NCI-H1092 treated with DMSO at 0.1 percent for 48 hours (cell line): ENCODE measurements at regions not wholly inside any gene's neighbourhood (a gene's known extent, or its start where the extent isn't known, plus 50 kb on each side); places are given as distances from the start of the nearest gene placed in this dataset.
"Not testable (repeated sequence)": the region's sequence is repeated elsewhere in the genome, so short reads cannot be mapped to it uniquely, and the experiment has no call there.

ENCODE experiments used
- DNase-seq: peaks from one replicate; lab custom pipeline; 2025; lab: John Stamatoyannopoulos, UW

DNA sequence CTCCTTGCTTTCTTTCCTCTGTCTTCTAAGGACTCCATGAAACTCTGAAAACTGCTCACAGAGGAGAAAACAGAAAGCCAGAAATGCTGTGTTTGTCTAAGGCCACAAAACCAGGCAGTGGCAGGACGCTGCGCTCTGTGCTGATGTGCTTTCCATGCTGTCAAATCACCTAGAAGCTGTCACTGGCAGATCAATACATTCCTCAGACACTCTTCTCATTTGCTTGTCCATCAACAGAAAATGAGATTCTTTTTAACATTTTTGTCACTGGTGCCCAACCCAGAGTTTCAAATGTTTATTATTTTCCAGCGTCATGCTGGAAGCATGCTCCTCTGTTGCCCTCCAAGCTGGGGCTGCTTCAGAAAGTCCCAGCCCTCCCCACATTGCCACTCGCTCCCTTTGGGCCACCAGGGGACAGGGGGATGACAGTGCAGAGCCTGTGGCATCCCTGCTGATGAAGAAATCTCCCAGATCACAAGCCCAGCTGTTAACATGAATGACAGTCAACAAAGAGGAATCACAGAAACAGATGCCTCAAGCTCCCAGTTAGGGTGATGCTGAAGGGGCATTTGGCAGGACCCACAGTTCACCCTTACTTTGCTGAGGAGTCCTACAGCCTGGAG lies 117.5 kb upstream of the MEIS1 start:
- no peak for DNase-seq

DNA sequence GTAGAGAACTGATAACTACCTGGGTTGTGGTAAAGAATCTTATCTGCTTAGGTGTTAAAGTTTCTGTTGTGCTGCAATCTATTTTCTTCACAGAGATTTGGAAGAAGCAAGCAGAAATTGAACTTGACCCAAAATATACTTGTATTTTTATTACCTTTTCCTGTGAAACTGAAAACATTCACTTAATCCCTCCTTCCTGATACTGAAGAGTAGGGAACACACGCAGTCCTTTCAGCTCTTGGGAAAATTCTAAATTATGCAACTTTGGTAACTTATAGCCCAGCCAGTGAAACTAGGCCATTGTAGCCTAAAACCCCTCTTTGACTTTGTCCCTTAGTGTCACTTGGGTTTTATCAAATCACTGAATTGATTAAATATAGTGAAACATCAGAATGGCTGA lies 128.4 kb upstream of the MEIS1 start:
- no peak for DNase-seq

DNA sequence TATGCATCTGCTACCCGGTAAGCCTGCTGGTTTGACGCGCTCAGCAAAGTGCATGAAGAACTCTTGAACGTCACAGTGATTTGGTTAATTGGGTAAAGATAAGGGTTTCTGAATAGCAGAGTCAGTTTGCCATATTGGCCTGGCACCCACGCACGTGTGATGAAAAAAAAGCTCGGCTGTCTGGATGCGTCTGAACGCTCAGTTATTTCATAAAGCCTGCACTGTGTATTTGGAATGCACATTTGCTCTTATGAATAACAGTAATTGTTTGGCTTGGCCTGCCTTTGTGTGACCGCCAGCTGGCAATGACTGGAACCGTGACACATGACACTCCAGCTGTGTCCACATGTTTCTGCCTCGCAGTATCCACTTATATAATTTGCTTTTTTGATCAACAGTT lies 129.2 kb upstream of the MEIS1 start:
- DNase-seq = peak; percentile 64

DNA sequence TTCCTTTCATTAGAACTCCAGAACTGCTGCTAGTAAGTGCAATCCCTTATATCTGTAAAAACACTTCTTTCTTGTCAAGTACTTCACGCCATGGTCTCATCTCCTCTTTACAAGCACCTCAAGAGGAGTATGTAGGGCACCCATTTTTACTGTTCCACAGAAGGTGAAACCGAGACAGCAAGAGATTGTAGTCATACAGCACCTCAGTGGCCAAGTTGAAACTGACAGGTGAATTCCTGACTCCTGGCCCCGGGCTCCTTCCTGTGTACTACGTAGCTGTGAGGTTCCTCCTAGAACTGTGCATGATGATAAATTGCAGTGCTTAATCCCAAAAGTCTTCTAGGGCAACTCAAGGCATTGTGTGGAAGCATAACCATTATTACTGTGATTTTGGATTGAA lies 131.5 kb upstream of the MEIS1 start:
- no peak for DNase-seq

DNA sequence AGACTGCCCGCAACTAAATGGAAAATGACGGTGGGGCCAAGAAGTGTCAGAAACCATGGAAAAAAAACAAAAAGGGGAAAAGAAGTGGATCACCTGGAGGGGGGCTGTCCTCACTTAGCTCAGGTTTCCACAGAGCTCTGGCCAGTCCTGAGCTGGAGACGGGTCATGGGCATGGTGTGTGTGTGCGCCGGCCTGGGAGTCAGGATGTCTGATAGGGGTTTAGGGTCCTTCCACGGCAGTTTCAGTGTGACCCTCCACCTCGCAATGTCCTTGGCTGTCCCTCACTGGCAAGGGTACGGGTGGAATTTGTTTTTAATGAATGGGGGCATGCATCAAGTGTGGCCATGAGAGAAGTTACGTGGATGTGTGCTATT lies 133.2 kb upstream of the MEIS1 start:
- no peak for DNase-seq

DNA sequence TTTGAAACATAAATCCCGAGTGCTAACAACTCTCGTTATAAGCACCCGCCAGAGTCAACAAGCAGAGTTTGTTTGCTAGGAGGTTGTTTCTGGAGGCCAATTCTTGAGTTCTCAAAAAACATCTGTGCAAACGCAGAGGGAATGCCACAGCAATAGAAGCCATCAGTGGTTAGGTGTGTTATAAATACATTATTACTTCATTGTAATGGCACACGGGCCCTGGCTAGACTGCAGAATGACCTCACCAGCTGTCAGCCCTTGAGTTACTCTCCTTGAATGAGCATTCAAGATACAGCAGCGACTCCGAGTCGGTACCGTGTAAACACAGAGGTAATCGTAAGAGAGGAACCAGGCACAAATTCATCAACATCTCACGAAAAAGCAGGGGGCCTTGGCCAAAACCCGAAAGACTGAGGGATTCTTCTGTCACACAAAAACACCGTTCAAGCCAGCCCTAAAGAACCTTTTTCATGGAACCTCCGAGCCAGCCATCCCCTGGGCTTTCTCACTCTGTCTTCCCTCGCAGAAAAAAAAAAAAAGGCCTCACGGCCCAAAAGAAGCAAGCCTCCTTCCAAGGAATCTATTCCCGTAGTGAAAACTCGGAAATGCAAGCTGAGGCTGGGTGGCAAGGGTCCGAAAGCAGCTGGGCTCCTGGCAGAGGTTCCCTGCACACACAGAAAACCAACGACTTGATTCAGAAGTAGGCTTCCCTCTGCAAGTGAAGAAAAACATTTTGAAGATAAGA lies 133.7 kb upstream of the MEIS1 start:
- no peak for DNase-seq

DNA sequence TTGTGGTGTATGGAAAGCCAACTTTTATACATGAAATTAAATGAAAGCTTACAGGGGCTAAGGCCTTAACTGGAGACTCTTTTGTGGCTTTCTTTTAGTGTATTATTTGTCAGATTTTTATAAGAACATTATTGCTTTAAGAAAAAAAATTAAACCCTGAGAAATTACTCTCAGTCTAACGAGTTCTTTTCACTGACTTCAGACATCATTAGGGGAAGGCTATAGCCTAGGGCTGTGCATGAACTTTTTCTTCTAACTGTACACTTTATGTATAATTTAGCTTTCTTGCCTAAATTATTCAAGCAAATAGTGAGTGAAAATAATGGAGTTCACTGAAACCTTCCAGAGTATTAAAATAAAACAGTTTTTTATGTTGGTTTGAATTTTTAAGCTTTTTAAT lies 151.1 kb upstream of the MEIS1 start:
- DNase-seq = no peak

DNA sequence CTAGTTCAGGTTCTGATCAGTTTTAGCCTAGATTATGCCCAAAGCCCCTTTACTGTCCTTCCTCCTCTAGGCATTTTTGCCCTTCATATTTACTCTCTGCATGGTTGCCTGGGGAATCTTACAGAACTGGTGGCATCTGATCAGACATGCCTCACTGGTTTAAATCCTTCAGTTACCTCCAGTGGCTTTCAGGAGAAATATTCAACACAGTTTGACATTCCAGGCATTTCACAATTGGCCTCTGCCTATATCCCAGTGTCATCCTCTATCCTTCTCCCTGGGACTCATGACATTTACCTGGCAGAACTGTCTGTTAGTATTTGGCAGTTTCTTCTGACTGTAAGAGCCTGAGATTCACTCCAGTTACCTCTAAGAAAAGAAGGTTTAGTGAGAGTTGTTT lies 152.9 kb upstream of the MEIS1 start:
- no peak for DNase-seq

DNA sequence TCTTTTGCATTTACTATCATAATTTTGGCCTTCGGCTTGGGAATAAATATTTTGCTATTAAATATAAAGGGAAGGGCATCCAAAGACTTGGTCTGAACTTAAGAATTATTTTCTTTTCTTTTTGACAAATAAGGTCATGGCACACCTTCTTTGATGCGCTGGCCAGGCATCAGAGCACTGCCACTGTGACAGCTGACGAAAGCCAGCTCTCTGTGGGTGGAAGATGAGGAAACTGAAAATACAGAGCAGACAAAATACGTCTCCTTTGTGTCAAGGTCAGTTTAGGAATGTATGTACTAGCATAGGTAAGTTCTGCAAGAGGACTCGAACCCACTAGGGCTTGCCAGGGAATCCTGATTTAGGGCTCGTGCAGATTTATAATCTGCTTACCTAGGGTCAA lies 155.9 kb upstream of the MEIS1 start:
- no peak for DNase-seq

DNA sequence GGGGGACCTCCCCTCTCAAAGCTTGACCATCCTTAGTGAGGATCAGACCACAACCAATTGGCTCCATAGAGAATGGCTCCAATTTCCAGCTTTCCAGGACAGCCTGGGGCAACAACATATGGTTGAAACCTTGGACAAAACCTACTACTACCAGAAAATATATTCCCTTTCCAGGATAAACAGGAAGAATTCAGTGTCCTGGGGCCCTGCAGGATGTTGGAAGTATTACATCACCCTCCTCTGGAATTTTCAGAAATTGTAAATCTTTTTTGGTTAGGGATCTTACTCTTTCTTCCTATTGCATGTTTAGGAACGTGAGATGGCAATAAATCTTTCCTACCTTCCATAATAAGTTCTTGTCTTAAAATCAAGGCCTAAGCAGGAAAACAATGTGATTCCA lies 158.9 kb upstream of the MEIS1 start:
- no peak for DNase-seq

DNA sequence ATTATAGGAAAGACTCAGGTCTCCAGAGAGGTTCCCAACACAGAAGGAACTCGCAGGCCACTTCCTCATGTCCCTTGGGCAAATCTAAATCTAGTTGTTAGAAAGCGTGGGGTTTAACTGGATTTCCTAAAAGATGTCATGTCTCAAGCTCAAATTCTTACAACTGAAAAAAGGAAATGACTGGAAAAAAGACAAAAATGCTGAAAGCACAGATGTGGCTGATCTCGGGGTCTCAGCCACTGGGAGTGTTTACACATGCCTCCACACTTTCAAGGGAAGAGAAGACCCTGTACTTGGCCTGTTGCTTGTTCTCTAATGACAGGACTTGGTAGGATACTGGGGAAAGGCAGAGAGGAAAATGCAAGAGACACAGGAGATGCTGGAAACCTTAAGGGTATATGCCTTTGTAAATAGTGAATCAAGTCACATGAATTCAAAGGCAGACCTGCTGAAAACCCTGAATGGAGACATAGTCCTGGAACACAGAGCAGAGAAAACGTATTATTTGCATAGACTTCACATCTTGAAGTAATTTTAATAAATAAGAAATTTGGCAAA lies 160.9 kb upstream of the MEIS1 start:
- DNase-seq = no peak

DNA sequence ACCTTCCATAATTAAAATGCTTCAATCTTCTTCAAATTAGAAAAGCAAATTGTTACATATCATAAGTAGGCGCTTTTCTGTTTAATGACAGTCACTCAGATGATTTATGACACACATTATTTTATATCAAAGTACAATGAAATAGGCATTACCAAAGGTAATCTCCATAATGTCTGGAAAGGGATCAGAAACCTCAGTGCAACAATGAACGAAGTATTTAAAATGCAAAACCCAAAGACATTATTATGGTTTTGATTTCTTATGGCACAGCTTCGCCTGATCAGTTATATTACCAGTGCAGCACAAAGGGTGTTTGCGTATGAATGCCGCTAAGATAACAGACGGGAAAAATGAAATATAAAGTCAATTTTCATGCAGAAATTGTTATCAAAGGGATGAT lies 162.2 kb upstream of the MEIS1 start:
- no peak for DNase-seq

DNA sequence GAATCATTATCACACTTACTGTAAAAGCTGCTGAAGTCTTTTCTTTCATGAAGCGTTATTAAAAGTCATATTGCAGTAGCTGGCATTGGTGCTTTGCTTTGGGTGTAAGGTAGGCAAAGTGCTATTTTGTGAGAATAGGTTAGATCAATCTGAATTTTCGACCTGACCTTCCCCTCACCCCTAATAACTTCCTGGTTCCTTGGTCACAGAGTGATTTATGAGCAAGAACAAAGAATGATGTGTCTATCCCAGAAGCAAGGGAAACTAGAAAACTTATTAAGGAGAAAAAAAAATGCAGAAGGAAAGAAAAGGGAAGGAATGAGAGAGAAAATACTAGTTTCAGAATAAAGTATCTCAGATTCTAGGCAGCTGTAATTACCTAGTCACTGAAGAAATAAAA lies 163.1 kb upstream of the MEIS1 start:
- no peak for DNase-seq

DNA sequence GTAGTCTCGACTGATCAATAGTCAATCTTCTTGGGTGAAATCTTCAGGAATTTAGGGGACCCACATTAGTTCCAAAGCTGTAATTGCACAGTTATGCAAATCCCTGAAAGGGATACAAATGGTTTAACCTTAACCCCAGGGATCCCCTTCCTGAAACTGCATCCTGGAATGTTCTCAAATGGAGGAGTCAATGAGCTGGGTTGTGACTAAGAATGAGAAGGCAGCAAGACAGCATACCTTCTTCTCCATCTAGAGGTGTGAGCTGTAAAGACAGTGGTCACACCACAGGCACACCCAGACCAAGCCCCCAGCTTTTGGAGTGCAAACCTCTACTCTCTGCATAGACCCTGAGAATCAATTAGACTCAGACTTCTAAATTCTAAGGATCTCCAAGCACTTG lies 164.7 kb upstream of the MEIS1 start:
- no peak for DNase-seq

DNA sequence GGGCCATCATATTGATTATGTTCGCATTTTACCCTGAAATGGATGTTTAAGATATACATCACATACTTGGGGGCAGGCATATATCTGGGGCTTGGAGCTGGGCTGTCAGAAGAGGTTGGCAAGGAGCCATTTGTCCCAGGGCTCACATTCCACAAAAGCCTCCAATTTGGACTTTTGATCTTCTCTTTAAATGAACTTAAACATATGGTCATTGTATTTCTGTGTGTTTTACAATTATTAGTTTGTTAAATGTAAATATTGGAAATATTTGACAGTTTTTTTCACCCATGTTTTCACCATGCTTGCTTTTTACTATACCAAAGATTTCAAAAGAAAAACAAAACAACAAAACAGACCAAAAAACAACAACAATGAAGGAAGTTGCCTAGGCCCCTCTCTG lies 165.8 kb upstream of the MEIS1 start:
- no peak for DNase-seq

DNA sequence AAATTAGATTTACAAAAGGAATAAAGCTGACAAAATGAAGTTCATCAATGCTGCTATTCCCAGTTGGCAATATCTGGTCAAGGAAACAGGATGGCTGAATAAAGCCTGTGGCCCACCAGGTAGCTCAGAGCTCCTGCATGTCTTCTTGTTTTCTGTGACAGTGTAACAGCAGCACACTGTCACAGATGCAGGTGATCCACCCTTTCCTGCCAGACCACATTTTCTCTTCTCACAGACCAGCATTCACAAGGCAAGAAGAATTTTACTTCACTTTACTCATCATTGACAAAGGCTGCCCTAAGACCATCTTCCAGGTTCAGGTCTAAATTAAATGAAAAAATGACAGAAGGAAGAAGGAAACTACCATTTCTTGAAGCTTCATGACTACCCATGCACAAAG lies 166.2 kb upstream of the MEIS1 start:
- DNase-seq = no peak

DNA sequence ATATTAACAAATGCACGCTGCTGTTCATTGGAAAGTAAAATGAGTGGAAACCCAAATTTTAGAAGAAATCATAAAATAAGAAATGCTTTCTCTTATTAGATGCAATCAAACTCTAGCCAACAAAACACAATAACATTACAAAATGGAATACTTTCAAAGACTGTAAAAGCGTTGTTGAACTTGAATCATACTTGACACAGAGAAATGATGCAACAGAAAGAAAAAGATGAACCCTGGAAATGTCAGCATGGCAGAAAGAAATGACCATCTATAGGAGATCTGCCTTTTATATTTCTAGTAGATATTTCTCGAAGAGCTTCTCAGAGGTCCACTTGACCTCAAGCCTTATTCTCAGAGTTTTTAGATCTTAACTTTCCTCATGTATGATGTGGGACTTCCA lies 170.6 kb upstream of the MEIS1 start:
- no peak for DNase-seq

DNA sequence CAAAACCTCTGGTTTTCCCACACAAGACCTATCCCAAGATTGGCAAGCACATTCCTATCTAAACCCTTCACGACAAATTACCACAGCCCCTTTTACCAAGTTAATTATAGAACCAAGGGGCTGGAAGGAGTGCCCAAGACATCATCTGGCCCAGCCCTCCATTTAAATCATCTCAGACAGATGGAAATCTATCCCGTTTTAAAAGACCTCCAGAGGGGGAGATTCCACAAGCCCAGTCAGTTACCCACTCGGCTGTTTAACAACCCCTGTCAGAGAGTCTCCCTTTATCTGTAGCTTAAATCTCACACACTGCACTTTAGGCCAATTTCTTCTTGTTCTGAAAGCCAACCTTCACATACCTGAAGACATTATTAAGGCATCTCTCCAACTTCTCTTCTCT lies 179.1 kb upstream of the MEIS1 start:
- no peak for DNase-seq

DNA sequence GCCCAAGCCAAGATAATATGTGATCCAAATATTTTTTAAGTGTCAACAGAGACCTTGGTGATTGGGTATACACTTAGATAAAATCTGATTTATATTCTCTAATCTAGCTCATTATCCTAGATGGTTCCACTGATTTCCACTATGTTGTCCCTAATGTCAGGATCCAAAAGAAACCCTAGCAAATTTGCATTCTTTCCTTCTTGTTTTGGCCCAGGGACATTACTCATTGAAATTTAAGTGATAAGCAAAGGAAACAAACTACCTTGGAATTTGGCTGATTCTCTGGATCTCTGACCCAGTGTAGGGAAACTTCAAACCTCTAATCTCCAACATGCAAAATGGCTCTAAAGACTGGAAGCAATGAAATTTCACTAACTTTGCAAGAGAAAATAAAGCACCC lies 179.8 kb upstream of the MEIS1 start:
- DNase-seq = no peak

DNA sequence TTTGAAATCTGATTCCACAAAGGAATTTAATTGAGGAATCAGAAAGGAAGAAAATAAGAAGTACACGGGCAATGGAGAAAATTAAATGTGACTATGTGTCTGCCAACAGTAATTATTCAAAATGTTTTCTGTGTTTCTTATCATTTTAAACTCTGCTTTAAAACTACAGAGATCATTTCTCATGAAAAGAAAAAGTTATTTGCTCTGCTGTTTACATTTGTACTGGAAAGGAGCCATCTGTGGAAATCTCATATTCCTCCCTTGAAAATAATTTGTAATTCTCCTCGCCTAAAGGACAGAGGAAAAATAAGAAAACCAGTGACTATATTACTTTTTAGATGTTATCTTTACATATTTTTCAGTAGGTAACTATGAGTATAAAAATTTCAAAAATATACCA lies 181.9 kb upstream of the MEIS1 start:
- DNase-seq = no peak

DNA sequence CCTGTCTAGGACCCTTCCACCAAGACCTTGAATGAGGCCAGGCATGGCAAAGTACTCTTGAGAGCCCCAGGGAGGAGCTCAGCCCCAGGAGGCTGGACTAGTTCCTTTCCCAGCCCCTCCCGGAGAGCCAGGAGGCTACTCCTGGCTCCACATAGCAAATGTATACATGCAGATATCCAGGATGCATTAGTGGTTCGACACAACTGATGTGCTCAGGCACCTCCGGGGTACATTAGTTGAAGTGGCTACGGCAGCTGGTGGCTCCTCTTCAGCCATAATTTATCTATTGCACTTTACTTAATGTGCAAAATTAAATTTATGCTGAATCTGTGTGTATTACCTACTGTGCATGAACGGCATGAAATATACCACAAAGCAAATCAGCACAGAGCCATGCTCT lies 182.8 kb upstream of the MEIS1 start:
- DNase-seq = no peak

DNA sequence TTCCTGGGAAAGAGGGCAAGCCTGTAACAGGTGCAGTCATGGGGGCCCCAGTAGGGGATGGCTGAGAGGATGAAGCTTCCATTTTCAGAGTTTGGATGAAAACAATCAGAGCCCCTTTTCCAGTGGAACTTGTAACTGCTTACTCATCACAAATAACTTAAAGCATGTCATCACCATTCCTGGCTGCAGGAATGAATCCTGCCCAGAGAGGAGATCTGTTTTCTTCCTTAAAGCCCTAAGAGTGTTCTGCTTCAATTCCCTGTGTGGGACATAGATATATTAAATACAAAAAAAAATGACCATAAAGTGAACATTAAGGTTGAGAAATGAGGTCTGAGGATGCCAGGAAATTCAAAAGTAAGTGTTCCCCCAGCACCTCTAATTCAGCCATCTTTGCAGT lies 183.4 kb upstream of the MEIS1 start:
- no peak for DNase-seq

DNA sequence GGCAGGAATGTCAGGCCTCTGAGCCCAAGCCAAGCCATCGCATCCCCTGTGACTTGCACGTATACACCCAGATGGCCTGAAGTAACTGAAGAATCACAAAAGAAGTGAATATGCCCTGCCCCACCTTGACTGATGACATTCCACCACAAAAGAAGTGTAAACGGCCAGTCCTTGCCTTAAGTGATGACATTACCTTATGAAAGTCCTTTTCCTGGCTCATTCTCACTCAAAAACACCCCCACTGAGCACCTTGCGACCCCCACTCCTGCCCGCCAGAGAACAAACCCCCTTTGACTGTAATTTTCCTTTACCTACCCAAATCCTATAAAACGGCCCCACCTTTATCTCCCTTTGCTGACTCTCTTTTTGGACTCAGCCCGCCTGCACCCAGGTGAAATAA lies 185.8 kb upstream of the MEIS1 start:
- DNase-seq = not testable (repeated sequence)

DNA sequence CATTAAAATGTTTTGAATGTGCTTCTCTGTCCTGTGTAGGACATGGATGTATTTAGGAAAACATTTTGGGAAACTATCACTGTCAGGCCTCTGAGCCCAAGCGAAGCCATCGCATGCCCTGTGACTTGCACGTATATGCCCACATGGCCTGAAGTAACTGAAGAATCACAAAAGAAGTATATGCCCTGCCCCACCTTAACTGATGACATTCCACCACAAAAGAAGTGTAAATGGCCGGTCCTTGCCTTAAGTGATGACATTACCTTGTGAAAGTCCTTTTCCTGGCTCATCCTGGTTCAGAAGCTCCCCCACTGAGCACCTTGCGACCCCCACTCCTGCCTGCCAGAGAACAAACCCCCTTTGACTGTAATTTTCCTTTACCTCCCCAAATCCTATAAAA lies 191.1 kb upstream of the MEIS1 start:
- DNase-seq = not testable (repeated sequence)
